ENCODE measurements at regions not wholly inside any gene's neighbourhood (a gene's known extent, or its start where the extent isn't known, plus 50 kb on each side); places are given as distances from the start of the nearest gene placed in this dataset.

DNA sequence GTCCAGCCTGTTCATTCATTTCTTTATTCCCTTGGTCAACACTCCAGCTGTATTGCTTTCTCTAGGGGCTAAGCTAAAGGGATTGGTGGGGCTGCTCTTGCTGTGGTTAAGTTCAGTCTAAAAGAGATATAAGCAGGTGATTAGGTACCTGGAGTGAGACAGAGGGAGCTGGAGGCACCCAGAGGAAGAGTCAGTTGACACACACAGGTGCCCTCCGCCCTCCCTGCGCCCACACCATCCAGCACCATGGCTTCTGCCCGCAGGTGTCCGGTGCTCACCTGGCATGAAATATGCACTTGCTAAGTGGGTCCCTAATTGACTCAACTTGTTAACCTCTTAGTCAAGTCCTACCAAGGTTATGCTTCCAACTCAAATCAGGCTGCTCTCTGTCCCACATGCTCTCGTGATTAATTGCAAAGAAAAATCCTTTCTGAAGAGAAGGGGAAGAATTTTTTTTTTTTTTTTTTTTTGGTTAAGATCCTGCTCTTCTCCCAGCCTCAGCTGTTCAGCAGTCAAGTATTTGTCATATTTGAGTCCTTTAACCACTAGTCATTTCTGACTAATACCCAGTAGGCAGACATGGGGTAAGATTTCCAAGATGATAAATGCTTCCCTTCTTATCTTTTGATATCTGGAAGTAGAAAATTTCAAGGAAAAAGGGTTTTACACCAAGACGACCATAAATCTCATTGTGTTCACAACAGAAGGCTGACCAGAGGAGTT, 199.8 kb upstream of the WSCD1 start:
- Histone ChIP-seq H3K36me3 (no peaks in the 10 kb centered on the region), H3K4me3 (no peak overlapping the region), H3K9me3 (no peaks in the 10 kb centered on the region), H3K27ac (no peak overlapping the region), H3K27me3 (replicated peaks; ENCODE audit: insufficient read depth) (no peaks in the 10 kb centered on the region), H3K4me1 (replicated peaks) (no peaks in the 10 kb centered on the region)
- TF ChIP-seq POLR2AphosphoS5 (IDR thresholded peaks at IDR 0.05) (no peak), POLR2A (IDR thresholded peaks at IDR 0.05) (no peak)
- TF ChIP-seq, protein P1, sequence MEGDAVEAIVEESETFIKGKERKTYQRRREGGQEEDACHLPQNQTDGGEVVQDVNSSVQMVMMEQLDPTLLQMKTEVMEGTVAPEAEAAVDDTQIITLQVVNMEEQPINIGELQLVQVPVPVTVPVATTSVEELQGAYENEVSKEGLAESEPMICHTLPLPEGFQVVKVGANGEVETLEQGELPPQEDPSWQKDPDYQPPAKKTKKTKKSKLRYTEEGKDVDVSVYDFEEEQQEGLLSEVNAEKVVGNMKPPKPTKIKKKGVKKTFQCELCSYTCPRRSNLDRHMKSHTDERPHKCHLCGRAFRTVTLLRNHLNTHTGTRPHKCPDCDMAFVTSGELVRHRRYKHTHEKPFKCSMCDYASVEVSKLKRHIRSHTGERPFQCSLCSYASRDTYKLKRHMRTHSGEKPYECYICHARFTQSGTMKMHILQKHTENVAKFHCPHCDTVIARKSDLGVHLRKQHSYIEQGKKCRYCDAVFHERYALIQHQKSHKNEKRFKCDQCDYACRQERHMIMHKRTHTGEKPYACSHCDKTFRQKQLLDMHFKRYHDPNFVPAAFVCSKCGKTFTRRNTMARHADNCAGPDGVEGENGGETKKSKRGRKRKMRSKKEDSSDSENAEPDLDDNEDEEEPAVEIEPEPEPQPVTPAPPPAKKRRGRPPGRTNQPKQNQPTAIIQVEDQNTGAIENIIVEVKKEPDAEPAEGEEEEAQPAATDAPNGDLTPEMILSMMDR (IDR thresholded peaks at IDR 0.05): no peak
- intact Hi-C loops (cut with DNase I): no loop called here
- no peak for DNase-seq (ENCODE audit: low spot score)
- WGBS: 82% methylated on average over 6 of the region's 6 CpGs

DNA sequence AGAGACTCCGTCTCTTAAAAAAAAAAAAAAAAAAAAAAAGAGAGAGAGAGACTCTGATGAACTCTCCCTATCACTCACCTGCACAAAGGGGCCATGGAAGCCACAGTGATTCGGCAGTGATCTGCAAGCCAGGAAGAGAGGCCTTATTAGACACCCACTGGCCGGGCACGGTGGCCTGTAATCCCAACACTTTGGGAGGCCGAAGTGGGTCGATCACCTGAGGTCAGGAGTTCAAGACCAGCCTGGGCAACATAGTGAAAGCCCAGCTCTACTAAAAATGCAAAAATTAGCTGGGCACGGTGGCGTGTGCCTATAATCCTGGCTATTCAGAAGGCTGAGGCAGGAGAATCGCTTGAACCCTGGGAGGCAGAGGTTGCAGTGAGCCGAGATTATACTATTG, 198.5 kb upstream of the WSCD1 start:
- Histone ChIP-seq H3K27me3 (replicated peaks; ENCODE audit: insufficient read depth) (no peaks in the 10 kb centered on the region), H3K36me3 (no peaks in the 10 kb centered on the region), H3K4me1 (replicated peaks) (no peaks in the 10 kb centered on the region), H3K4me3 (no peak overlapping the region), H3K27ac (no peak overlapping the region), H3K9me3 (no peaks in the 10 kb centered on the region)
- intact Hi-C loops (cut with DNase I): no loop called here
- DNase-seq (ENCODE audit: low spot score): no peak
- no peak for TF ChIP-seq POLR2A (IDR thresholded peaks at IDR 0.05)
- TF ChIP-seq POLR2AphosphoS5 (IDR thresholded peaks at IDR 0.05): no peak
- TF ChIP-seq, protein P1 (IDR thresholded peaks at IDR 0.05): no peak
- WGBS: 91% methylated on average over 10 of the region's 10 CpGs

DNA sequence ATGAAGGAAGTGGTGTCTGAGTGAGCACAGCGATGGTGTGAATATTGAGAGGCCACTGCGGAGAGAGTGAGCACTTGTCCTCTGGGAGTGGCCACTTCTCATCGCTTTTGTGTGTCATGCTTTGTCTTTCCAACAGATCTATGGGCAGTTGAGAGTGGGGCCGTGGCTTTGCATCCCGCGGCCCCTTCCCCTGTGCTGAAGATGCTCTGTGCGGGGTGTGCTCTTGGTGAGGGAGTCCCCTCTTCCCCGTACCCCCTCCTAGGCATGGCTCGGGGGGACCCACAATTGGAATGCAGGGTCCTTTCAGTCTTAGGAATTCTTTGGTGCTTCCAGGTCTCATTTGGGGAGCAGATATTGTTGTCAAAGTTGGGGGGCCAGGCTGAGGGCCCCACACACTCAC, 197.3 kb upstream of the WSCD1 start:
- no peaks in the 10 kb centered on the region for H3K27me3 ChIP-seq (replicated peaks; ENCODE audit: insufficient read depth)
- H3K36me3 ChIP-seq: no peaks in the 10 kb centered on the region
- H3K27ac ChIP-seq: no peak overlapping the region
- H3K9me3 ChIP-seq: no peaks in the 10 kb centered on the region
- no peak for DNase-seq (ENCODE audit: low spot score)
- WGBS: 83% methylated on average over 9 of the region's 9 CpGs
- no peak for TF ChIP-seq POLR2AphosphoS5 (IDR thresholded peaks at IDR 0.05)
- TF ChIP-seq, protein P1 (IDR thresholded peaks at IDR 0.05): no peak
- no peak for TF ChIP-seq POLR2A (IDR thresholded peaks at IDR 0.05)
- H3K4me3 ChIP-seq: no peak overlapping the region
- intact Hi-C loops (cut with DNase I): no loop called here
- H3K4me1 ChIP-seq (replicated peaks): no peaks in the 10 kb centered on the region

DNA sequence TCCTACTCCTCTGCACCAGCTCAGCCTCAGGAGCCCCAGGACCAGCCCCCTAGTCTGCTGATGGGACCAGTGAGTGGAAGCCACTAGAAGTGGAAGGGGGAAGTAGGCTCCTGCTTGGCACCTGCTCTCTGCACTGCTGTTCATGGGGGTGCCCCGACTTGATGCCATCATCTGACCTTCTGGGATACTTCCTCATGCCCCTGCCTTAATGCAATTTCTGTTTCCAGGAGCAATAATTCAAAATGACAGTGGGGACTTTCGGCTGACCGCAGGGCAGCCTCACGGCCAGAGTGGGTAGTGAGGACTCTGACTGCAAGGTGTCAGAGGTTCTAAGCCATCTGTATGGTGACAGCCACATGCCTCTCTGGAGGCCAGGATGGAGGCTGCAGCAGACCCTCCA, 196.4 kb upstream of the WSCD1 start:
- Histone ChIP-seq H3K4me1 (replicated peaks) (no peaks in the 10 kb centered on the region), H3K27ac (no peak overlapping the region), H3K36me3 (no peaks in the 10 kb centered on the region), H3K4me3 (no peak overlapping the region), H3K9me3 (no peaks in the 10 kb centered on the region), H3K27me3 (replicated peaks; ENCODE audit: insufficient read depth) (no peaks in the 10 kb centered on the region)
- TF ChIP-seq POLR2AphosphoS5 (IDR thresholded peaks at IDR 0.05) (no peak), POLR2A (IDR thresholded peaks at IDR 0.05) (no peak)
- TF ChIP-seq, protein P1 (IDR thresholded peaks at IDR 0.05): no peak
- no peak for DNase-seq (ENCODE audit: low spot score)
- 39% methylated on average over 4 of the region's 4 CpGs for WGBS
- intact Hi-C loops (cut with DNase I): no loop called here

DNA sequence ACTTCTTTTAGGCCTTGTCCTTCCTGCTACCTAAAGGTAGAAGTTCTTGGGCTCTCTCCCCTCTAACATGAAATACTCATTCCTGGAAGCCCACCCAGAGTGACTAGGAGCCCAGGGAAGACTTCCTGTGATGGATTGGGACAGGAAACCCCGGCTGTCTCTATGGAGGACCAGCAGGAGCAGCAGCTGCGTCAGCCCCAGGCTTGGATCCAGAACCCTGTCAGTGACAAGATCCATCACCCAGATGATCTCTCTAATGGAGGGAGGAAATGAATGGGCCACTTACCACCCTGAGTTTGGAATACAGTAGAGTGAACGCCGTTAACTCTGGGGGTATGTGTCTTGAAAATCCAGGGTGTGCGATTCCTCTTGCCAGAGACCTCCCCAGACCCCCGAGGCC, 195.7 kb upstream of the WSCD1 start:
- H3K4me3 ChIP-seq: no peak overlapping the region
- DNase-seq (ENCODE audit: low spot score): no peak
- no peaks in the 10 kb centered on the region for H3K36me3 ChIP-seq
- TF ChIP-seq, protein P1 (IDR thresholded peaks at IDR 0.05): no peak
- WGBS: 76% methylated on average over 6 of the region's 6 CpGs
- intact Hi-C loops (cut with DNase I): no loop called here
- H3K9me3 ChIP-seq: no peaks in the 10 kb centered on the region
- H3K4me1 ChIP-seq (replicated peaks): no peaks in the 10 kb centered on the region
- H3K27me3 ChIP-seq (replicated peaks; ENCODE audit: insufficient read depth): no peaks in the 10 kb centered on the region
- no peak overlapping the region for H3K27ac ChIP-seq

Data from prostate gland (tissue), 2 donors.